ENCODE measurements at regions not wholly inside any gene's neighbourhood (a gene's known extent, or its start where the extent isn't known, plus 50 kb on each side); places are given as distances from the start of the nearest gene placed in this dataset.

DNA sequence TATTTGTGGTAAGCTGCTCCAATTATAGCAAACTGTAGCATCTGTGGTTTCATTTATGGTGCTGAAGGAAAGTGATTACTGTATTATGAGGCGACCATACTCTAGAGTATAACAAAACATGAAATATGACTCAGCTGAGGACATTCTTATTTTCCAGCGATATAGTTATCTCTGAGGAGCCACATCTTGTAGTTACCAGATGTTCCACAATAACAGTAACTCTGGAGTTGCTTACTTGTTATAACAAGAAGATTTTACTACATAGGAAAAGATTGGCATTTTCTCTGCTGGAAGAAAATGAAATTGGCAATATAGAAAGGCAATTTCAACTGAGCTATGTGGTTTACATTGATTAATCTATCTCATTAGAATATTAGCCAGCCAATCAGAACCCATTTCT, 1634.2 kb downstream of the PCDH9 start:
- H3K36me3 Mint-ChIP-seq, result no peaks in the 10 kb centered on the region
- DNase-seq (ENCODE audit: low spot score) (no peak), ATAC-seq (no peak)
- no peak overlapping the region for H3K27ac Mint-ChIP-seq
- no peaks in the 10 kb centered on the region for H3K9me3 Mint-ChIP-seq
- no peaks in the 10 kb centered on the region for H3K27me3 Mint-ChIP-seq (ENCODE audit: low read depth)
- no peak overlapping the region for H3K4me3 Mint-ChIP-seq
- H3K4me1 Mint-ChIP-seq, result no peaks in the 10 kb centered on the region
- TF ChIP-seq, protein P1, sequence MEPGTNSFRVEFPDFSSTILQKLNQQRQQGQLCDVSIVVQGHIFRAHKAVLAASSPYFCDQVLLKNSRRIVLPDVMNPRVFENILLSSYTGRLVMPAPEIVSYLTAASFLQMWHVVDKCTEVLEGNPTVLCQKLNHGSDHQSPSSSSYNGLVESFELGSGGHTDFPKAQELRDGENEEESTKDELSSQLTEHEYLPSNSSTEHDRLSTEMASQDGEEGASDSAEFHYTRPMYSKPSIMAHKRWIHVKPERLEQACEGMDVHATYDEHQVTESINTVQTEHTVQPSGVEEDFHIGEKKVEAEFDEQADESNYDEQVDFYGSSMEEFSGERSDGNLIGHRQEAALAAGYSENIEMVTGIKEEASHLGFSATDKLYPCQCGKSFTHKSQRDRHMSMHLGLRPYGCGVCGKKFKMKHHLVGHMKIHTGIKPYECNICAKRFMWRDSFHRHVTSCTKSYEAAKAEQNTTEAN (CRISPR knock-in tag; IDR thresholded peaks at IDR 0.05), result no peak
- TF ChIP-seq TP53 (CRISPR knock-in tag; IDR thresholded peaks at IDR 0.05), result no peak
- TF ChIP-seq PRRX2 (CRISPR knock-in tag; IDR thresholded peaks at IDR 0.05), result no peak
- TF ChIP-seq, protein P2, sequence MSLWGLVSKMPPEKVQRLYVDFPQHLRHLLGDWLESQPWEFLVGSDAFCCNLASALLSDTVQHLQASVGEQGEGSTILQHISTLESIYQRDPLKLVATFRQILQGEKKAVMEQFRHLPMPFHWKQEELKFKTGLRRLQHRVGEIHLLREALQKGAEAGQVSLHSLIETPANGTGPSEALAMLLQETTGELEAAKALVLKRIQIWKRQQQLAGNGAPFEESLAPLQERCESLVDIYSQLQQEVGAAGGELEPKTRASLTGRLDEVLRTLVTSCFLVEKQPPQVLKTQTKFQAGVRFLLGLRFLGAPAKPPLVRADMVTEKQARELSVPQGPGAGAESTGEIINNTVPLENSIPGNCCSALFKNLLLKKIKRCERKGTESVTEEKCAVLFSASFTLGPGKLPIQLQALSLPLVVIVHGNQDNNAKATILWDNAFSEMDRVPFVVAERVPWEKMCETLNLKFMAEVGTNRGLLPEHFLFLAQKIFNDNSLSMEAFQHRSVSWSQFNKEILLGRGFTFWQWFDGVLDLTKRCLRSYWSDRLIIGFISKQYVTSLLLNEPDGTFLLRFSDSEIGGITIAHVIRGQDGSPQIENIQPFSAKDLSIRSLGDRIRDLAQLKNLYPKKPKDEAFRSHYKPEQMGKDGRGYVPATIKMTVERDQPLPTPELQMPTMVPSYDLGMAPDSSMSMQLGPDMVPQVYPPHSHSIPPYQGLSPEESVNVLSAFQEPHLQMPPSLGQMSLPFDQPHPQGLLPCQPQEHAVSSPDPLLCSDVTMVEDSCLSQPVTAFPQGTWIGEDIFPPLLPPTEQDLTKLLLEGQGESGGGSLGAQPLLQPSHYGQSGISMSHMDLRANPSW (CRISPR knock-in tag; conservative IDR thresholded peaks at IDR 0.05; ENCODE audit: low read depth), result no peak
- no peak for TF ChIP-seq ZNF219 (CRISPR knock-in tag; IDR thresholded peaks at IDR 0.05; ENCODE audit: borderline replicate concordance)
- no peak for TF ChIP-seq CREM (CRISPR knock-in tag; IDR thresholded peaks at IDR 0.05)
- no peak for TF ChIP-seq ZBTB21 (CRISPR knock-in tag; IDR thresholded peaks at IDR 0.05; ENCODE audit: borderline replicate concordance)
- TF ChIP-seq SP1 (CRISPR knock-in tag; conservative IDR thresholded peaks at IDR 0.05), result no peak
- TF ChIP-seq, protein P3, sequence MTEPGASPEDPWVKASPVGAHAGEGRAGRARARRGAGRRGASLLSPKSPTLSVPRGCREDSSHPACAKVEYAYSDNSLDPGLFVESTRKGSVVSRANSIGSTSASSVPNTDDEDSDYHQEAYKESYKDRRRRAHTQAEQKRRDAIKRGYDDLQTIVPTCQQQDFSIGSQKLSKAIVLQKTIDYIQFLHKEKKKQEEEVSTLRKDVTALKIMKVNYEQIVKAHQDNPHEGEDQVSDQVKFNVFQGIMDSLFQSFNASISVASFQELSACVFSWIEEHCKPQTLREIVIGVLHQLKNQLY (CRISPR knock-in tag; IDR thresholded peaks at IDR 0.05), result no peak
- TF ChIP-seq ZNF671 (CRISPR knock-in tag; IDR thresholded peaks at IDR 0.05), result no peak
- CTCF ChIA-PET, result no interaction called here
- POLR2A ChIA-PET, result no interaction called here

DNA sequence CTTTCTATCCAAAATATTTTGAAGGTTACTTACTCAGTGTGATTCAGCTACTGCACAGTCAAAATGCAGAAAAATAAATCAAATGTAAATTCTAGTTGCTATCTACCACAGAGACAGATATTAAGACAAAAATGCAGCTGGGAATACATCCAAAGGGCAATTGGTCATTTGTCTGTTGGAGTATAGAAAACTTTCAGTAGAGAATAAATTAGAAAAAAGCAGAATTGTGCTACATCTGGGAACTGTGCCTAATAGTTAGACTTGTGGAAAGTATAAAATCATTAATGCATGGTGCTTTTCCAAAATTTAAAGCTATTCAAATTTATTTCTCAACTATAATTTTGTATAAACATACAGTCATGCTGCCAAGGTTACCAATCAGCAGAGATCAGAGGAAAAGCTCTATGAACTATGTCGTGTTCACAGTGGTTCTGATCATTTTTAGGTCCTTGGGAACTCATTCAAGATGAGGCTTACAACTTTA, 1635.8 kb downstream of the PCDH9 start:
- peaks cover 5% of the 10 kb centered on the region; the same call in 1 of the 2 replicates for H3K27me3 Mint-ChIP-seq (ENCODE audit: low read depth)
- H3K27ac Mint-ChIP-seq, result no peak overlapping the region
- no peaks in the 10 kb centered on the region for H3K4me1 Mint-ChIP-seq
- ChIA-PET CTCF (interaction anchor here (1.3 kb wide), 1 partner anchor 18 kb away, joined by 3 read pairs; no protein-coding TSS in a partner anchor), POLR2A (no interaction called here)
- DNase-seq (ENCODE audit: low spot score) (no peak), ATAC-seq (no peak)
- H3K4me3 Mint-ChIP-seq, result no peak overlapping the region
- H3K9me3 Mint-ChIP-seq, result peaks cover 15% of the 10 kb centered on the region
- peaks cover 12% of the 10 kb centered on the region; the same call in 1 of the 2 replicates for H3K36me3 Mint-ChIP-seq
- TF ChIP-seq TEAD1 (CRISPR knock-in tag; IDR thresholded peaks at IDR 0.05), result no peak
- no peak for TF ChIP-seq FOXK1 (CRISPR knock-in tag; IDR thresholded peaks at IDR 0.05)
- no peak for TF ChIP-seq KAT7 (CRISPR knock-in tag; IDR thresholded peaks at IDR 0.05; ENCODE audit: borderline replicate concordance)
- TF ChIP-seq ZBTB21 (CRISPR knock-in tag; IDR thresholded peaks at IDR 0.05; ENCODE audit: borderline replicate concordance), result no peak
- TF ChIP-seq, protein P4, sequence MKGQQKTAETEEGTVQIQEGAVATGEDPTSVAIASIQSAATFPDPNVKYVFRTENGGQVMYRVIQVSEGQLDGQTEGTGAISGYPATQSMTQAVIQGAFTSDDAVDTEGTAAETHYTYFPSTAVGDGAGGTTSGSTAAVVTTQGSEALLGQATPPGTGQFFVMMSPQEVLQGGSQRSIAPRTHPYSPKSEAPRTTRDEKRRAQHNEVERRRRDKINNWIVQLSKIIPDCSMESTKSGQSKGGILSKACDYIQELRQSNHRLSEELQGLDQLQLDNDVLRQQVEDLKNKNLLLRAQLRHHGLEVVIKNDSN (CRISPR knock-in tag; IDR thresholded peaks at IDR 0.05), result no peak
- TF ChIP-seq FOXP1 (CRISPR knock-in tag; IDR thresholded peaks at IDR 0.05; ENCODE audit: borderline replicate concordance), result no peak
- no peak for TF ChIP-seq ZNF416 (CRISPR knock-in tag; IDR thresholded peaks at IDR 0.05)
- TF ChIP-seq, protein P5, sequence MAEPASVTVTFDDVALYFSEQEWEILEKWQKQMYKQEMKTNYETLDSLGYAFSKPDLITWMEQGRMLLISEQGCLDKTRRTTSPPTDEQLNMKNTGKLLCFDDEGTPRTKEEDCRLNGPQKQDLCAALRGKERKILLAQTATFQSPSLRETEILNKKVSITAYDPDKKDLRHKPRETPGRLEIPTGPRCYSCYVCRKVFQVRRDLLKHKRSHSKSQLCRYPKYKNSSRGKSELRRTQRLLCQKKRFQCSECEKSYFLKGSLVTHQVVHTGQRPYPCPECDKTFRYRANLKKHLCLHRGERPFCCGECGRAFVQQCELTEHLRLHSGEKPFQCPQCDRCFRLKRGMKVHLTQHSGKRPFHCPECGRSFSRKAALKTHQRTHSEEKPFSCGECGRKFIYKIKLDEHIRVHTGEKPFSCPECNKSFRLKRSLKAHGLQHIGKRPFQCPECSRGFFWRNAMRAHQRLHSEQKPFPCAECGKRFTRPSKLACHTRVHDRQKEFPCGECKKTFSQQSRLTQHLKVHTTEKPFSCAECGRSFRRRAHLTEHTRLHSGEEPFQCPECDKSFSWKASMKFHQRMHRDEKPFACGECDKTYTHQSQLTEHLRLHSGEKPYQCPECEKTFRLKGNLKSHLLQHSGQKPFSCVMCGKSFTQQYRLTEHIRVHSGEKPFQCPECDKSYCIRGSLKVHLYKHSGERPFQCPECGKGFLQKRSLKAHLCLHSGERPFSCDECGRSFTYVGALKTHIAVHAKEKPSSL (CRISPR knock-in tag; conservative IDR thresholded peaks at IDR 0.05), result no peak
- TF ChIP-seq, protein P6, sequence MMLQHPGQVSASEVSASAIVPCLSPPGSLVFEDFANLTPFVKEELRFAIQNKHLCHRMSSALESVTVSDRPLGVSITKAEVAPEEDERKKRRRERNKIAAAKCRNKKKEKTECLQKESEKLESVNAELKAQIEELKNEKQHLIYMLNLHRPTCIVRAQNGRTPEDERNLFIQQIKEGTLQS (CRISPR knock-in tag; conservative IDR thresholded peaks at IDR 0.05), result no peak
- no peak for TF ChIP-seq OVOL2 (CRISPR knock-in tag; IDR thresholded peaks at IDR 0.05; ENCODE audit: borderline replicate concordance)
- TF ChIP-seq PRRX2 (CRISPR knock-in tag; IDR thresholded peaks at IDR 0.05), result no peak
- TF ChIP-seq, protein P7, sequence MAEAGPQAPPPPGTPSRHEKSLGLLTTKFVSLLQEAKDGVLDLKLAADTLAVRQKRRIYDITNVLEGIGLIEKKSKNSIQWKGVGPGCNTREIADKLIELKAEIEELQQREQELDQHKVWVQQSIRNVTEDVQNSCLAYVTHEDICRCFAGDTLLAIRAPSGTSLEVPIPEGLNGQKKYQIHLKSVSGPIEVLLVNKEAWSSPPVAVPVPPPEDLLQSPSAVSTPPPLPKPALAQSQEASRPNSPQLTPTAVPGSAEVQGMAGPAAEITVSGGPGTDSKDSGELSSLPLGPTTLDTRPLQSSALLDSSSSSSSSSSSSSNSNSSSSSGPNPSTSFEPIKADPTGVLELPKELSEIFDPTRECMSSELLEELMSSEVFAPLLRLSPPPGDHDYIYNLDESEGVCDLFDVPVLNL (CRISPR knock-in tag; IDR thresholded peaks at IDR 0.05; ENCODE audit: borderline replicate concordance, low read depth), result no peak
- TF ChIP-seq, protein P8, sequence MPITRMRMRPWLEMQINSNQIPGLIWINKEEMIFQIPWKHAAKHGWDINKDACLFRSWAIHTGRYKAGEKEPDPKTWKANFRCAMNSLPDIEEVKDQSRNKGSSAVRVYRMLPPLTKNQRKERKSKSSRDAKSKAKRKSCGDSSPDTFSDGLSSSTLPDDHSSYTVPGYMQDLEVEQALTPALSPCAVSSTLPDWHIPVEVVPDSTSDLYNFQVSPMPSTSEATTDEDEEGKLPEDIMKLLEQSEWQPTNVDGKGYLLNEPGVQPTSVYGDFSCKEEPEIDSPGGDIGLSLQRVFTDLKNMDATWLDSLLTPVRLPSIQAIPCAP (CRISPR knock-in tag; IDR thresholded peaks at IDR 0.05), result no peak
- no peak for TF ChIP-seq FOXJ3 (CRISPR knock-in tag; IDR thresholded peaks at IDR 0.05; ENCODE audit: borderline replicate concordance)
- no peak for TF ChIP-seq JUN (CRISPR knock-in tag; IDR thresholded peaks at IDR 0.05)
- no peak for TF ChIP-seq IRF2 (CRISPR knock-in tag; IDR thresholded peaks at IDR 0.05; ENCODE audit: borderline replicate concordance, low read depth)
- TF ChIP-seq, protein P1 (CRISPR knock-in tag; IDR thresholded peaks at IDR 0.05), result no peak
